Ovary (tissue), 7 donors: ENCODE measurements at regions not wholly inside any gene's neighbourhood (a gene's known extent, or its start where the extent isn't known, plus 50 kb on each side); places are given as distances from the start of the nearest gene placed in this dataset.

Experiments used
- DNase-seq, 5 donors: peaks; one replicate each; pipeline ENCODE4 v3.0.0-alpha.2; 2019 to 2020
- H3K27ac ChIP-seq, 2 donors: fragments of 200-600 bp; one replicate each; pipeline versions ENCODE4 v1.5.1 to v1.8.0; 2019 to 2022
- H3K27me3 ChIP-seq: fragments of 200-600 bp; one replicate; pipeline ENCODE4 v1.8.0; 2022
- H3K36me3 ChIP-seq: fragments of 200-600 bp; sonication (generic); one replicate; pipeline ENCODE4 v1.5.1; 2019
- H3K4me1 ChIP-seq: one replicate; pipeline ENCODE4 v1.8.1; 2013; ENCODE audit warnings: mild to moderate bottlenecking, moderate library complexity; ENCODE audit not compliant: insufficient read depth
- H3K4me3 ChIP-seq: fragments of 200-600 bp; sonication (generic); one replicate; pipeline ENCODE4 v1.5.1; 2017
- H3K9me3 ChIP-seq, 2 donors: fragments of 200-600 bp in 1 of 2; sonication (generic) in 1 of 2; one replicate each; pipeline versions ENCODE4 v1.5.1 to v1.8.1; 2013 to 2019; ENCODE audit warnings: mild to moderate bottlenecking in 1 of 2, moderate library complexity in 1 of 2
- EP300 ChIP-seq: sonication (generic); formaldehyde crosslinking; IDR thresholded peaks from one replicate; pipeline ENCODE4 v1.6.1; 2017; ENCODE audit warnings: antibody characterized with exemption
- POLR2A ChIP-seq: fragments of 450-650 bp; IDR thresholded peaks from one replicate; pipeline ENCODE4 v1.6.1; 2017; ENCODE audit warnings: antibody characterized with exemption, mild to moderate bottlenecking, moderate library complexity
- WGBS, 3 donors: extraction: QIAGEN DNeasy Blood & Tissue Kit in 1 of 3; methylation state at CpG; one replicate each; pipeline versions ENCODE4 v1.1.5 to v1.1.7; 2013 to 2017; 5-methylcytosine and 5-hydroxymethylcytosine counted together
- intact Hi-C, 4 donors: fragments of 100-400 bp; cut with DNase I; formaldehyde crosslinking; loops; one replicate each; pipeline versions ENCODE4 v1.11.0 to v1.15.1; 2022 to 2023
- TF ChIP-seq, protein P1 (sequence below), 3 donors: fragments of 450-650 bp in 2 of 3; fragments of 200-600 bp in 1 of 3; IDR thresholded peaks; one replicate each; pipeline versions ENCODE4 v1.5.1 to v1.8.0; 2016 to 2022; ENCODE audit warnings: antibody characterized with exemption in 3 of 3, mild to moderate bottlenecking in 1 of 3
- donor health status: DM: no; HTN: no; CAD: no; lungs with moderate emphysema.
- donor health status: DM: no; HTN: no; CAD: no.
- donor health status: Bipolar disorder and iron deficiency.
- donor health status: DM: no; HTN: no; CAD: no.
- donor health status: DM: yes; HTN: yes; CAD: no.

DNA sequence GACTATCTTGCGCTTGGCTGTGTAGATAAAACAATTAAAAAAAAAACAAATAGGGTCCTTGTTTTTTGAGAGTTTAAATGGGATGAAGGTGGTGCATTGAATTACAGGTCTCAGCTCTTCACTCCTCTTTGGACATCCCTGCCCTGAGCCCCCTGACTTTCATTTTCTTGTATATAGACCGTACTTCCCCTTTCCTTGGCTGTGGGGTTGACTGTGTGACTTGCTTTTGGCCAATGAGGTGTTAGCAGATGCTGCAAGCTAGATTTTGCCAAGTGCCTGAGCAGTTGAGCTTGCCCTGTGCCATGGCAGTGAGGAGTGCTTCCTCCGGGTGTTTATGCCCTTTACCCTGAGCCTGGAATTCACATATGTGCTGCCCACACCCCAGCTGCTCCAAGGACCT, 386.1 kb upstream of the ZFP64 start:
- H3K27me3 ChIP-seq, result no peaks in the 10 kb centered on the region
- H3K4me3 ChIP-seq, result no peak overlapping the region
- intact Hi-C loops, result no loop called here
- 79 to 88% (median 83%) methylated on average over 3 of the region's 3 CpGs for WGBS, 3 donors
- DNase-seq, result no peak
- H3K4me1 ChIP-seq, result no peaks in the 10 kb centered on the region
- no peaks in the 10 kb centered on the region for H3K9me3 ChIP-seq
- H3K36me3 ChIP-seq, result no peaks in the 10 kb centered on the region
- TF ChIP-seq, protein P1, sequence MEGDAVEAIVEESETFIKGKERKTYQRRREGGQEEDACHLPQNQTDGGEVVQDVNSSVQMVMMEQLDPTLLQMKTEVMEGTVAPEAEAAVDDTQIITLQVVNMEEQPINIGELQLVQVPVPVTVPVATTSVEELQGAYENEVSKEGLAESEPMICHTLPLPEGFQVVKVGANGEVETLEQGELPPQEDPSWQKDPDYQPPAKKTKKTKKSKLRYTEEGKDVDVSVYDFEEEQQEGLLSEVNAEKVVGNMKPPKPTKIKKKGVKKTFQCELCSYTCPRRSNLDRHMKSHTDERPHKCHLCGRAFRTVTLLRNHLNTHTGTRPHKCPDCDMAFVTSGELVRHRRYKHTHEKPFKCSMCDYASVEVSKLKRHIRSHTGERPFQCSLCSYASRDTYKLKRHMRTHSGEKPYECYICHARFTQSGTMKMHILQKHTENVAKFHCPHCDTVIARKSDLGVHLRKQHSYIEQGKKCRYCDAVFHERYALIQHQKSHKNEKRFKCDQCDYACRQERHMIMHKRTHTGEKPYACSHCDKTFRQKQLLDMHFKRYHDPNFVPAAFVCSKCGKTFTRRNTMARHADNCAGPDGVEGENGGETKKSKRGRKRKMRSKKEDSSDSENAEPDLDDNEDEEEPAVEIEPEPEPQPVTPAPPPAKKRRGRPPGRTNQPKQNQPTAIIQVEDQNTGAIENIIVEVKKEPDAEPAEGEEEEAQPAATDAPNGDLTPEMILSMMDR (IDR thresholded peaks at IDR 0.05), result no peak
- no peak for TF ChIP-seq POLR2A
- no peak for TF ChIP-seq EP300
- H3K27ac ChIP-seq, result no peak overlapping the region

DNA sequence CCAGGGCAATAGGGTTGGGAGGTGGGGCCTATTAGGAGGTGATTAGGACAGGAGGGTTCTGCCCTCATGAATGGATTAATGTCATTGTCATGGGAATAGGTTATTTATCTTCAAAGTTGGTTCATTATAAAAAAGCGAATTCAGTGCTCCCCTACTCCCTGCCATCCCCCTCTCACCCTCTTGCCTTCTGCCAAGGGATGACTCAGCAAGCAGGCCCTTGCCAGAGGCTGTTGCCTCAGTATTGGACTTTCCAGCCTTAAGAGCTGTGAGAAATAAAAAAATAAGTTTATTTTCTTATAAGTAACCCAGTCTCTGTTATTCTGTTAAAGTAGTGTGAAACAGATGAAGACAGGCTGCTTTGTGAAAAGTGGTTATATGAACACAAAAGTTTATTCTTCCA, 381.1 kb upstream of the ZFP64 start:
- H3K9me3 ChIP-seq, result no peaks in the 10 kb centered on the region
- WGBS, 3 donors, result 41 to 59% (median 58%) methylated on average over 1 of the region's 1 CpG
- TF ChIP-seq EP300 (no peak), POLR2A (no peak)
- TF ChIP-seq, protein P1 (IDR thresholded peaks at IDR 0.05), result no peak
- no peak overlapping the region for H3K27ac ChIP-seq
- no peak for DNase-seq
- intact Hi-C loops, result no loop called here
- H3K4me1 ChIP-seq, result no peaks in the 10 kb centered on the region
- H3K4me3 ChIP-seq, result no peak overlapping the region
- H3K36me3 ChIP-seq, result no peaks in the 10 kb centered on the region
- H3K27me3 ChIP-seq, result no peaks in the 10 kb centered on the region

GRCh38 chr20:52569201-52569600, 377.6 kb upstream of the ZFP64 start:
- WGBS, 3 donors, result 94 to 95% (median 94%) methylated on average over 3 of the region's 3 CpGs
- Histone ChIP-seq H3K9me3 (no peaks in the 10 kb centered on the region), H3K4me3 (no peak overlapping the region), H3K36me3 (no peaks in the 10 kb centered on the region), H3K4me1 (no peaks in the 10 kb centered on the region), H3K27me3 (no peaks in the 10 kb centered on the region), H3K27ac (no peak overlapping the region)
- TF ChIP-seq POLR2A (no peak), EP300 (no peak)
- TF ChIP-seq, protein P1 (IDR thresholded peaks at IDR 0.05), result no peak
- intact Hi-C loops, result no loop called here
- DNase-seq, result no peak

- no peak overlapping the region for H3K27ac ChIP-seq
- H3K27me3 ChIP-seq, result no peaks in the 10 kb centered on the region
- no peaks in the 10 kb centered on the region for H3K9me3 ChIP-seq
- no peaks in the 10 kb centered on the region for H3K4me1 ChIP-seq
- H3K36me3 ChIP-seq, result no peaks in the 10 kb centered on the region
- intact Hi-C loops, result no loop called here
- H3K4me3 ChIP-seq, result no peak overlapping the region
- WGBS, 3 donors, result 69 to 88% (median 77%) methylated on average over 2 of the region's 2 CpGs
- no peak for DNase-seq
- no peak for TF ChIP-seq EP300
- no peak for TF ChIP-seq POLR2A
- TF ChIP-seq, protein P1 (IDR thresholded peaks at IDR 0.05), result no peak
These were observed 374.0 kb upstream of the ZFP64 start for GRCh38 chr20:52565614-52566013.

DNA sequence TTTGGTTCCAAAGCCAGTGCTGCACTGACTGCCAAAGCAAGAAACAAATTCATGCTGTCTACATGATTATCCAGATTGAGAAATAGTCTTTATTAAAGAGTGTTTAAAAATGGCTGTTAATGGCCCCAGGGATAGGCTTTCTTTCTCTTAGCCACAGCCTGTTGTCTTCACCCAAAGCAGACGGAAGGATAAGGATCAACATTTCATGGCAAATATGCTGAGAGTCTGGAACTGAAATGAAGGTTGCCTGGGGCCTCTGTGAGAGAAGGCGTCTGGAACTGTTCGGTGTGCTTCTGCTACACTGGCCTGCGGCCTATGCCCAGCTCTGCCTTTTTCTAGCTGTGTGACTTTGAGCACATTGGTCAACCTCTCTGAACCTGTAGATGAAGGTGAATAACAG, 373.0 kb upstream of the ZFP64 start:
- TF ChIP-seq EP300 (no peak), POLR2A (no peak)
- TF ChIP-seq, protein P1 (IDR thresholded peaks at IDR 0.05), result no peak
- 90 to 95% (median 93%) methylated on average over 4 of the region's 4 CpGs for WGBS, 3 donors
- Histone ChIP-seq H3K36me3 (no peaks in the 10 kb centered on the region), H3K27me3 (no peaks in the 10 kb centered on the region), H3K27ac (no peak overlapping the region), H3K4me3 (no peak overlapping the region), H3K9me3 (no peaks in the 10 kb centered on the region), H3K4me1 (no peaks in the 10 kb centered on the region)
- no peak for DNase-seq
- intact Hi-C loops, result no loop called here
